GM21515 (cell line): ENCODE measurements at regions not wholly inside any gene's neighbourhood (a gene's known extent, or its start where the extent isn't known, plus 50 kb on each side); places are given as distances from the start of the nearest gene placed in this dataset.
"Not testable (repeated sequence)": the region's sequence is repeated elsewhere in the genome, so short reads cannot be mapped to it uniquely, and the experiment has no call there.

ENCODE experiments used
- ATAC-seq: cut with Tn5 transposase; IDR thresholded peaks from one replicate; pipeline ENCODE4 v1.9.1; 2021; ENCODE audit not compliant: unreplicated experiment

DNA sequence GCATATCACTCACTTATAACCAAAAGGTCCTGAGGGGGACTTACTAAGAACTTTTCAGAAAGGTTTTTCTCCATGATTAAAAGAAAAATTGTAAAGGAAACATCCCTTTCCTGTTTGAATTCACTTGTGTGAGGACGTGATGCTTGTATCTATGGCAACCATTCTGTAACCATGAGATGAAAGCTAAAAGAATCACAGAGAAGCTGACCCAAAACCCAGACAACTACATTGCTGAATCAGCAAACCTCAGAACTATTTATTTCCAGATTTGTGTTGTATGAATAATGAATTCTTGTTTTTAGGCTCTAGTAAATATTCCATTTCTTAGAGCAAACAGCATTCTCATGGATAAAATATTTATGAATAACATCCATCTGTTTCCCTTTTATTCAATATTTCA lies 91.2 kb downstream of the RCHY1 start:
- ATAC-seq: no peak

DNA sequence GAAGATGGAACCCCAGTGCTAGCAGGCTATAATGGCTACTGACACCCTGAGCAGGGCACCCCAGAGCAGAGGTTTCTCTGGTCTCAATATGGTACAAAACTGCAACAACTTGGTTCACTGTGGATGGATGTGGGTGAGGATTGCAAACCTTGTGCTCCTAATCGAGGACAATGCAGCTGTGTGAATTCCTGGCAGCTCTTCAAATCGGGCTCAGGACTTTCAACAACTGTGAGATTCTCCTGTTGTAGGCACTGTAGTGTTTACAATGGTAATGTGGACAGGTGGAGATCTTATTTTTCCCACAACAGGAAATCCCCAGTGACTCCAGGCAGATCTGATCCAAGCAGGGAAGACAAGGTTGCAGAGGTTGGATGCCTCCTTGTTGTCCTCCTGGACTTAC lies 101.5 kb downstream of the RCHY1 start:
- ATAC-seq: no peak

DNA sequence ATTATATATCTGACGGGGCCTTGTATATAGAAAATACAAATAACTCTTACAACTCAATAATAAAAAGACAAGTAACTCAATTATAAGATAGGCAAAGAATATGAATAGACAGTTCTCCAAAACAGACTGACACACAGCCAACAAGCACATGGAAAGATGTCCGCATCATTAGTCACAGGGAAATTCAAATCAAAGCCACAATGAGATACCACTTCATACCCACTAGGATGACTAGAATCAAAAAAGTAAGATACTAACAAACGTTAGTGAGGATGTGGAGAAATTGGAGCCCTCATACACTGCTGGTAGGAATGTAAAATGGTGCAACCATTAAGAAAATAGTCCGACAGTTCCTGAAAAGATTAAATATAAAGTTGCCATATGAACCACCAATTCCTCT lies 115.7 kb downstream of the RCHY1 start:
- ATAC-seq: no peak

DNA sequence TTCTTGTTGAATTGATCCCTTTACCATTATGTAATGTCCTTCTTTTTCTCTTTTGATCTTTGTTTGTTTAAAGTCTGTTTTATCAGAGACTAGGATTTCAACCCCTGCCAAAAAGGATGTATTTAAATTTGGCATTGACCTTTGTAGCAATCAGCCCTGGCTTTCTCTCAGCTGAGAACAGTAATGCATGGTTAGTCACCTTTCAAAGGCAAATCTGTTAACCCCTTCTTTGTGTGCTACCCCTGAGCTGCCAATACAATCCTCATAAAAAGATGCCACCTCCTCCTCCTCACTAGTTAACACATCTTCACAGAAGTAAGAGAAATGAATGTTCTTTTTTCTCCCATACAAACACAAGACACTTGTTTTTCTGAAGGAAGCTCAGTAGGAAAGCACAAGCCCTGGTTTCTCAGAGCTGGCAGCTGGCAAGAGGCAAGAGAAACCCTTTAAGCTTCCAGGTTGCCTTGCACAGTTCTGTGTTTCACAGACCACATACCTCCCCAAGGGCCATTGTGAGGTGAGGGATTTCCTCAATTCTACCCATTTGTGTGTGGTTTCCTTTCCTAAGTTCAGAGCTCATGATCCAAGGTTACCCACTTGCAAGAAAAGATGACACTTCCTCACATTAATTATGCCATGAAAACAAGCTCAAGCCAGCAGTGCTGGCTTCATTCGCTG lies 122.6 kb downstream of the RCHY1 start:
- ATAC-seq: no peak

DNA sequence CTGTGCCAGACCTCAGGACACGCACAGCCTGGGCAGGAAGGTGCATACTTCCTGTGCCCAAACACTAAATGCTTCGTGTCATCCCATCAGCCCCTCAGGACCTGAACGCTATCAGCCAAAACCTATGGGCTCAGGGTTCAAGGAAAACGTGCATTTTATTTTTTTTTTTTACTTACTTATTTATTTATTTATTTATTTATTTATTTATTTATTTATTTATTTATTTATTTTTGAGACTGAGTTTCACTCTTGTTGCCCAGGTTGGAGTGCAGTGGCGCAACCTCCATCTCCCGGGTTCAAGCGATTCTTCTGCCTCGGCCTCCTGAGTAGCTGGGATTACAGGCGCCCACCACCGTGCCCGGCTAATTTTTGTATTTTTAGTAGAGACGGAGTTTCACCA lies 127.8 kb downstream of the RCHY1 start:
- ATAC-seq: not testable (repeated sequence)

DNA sequence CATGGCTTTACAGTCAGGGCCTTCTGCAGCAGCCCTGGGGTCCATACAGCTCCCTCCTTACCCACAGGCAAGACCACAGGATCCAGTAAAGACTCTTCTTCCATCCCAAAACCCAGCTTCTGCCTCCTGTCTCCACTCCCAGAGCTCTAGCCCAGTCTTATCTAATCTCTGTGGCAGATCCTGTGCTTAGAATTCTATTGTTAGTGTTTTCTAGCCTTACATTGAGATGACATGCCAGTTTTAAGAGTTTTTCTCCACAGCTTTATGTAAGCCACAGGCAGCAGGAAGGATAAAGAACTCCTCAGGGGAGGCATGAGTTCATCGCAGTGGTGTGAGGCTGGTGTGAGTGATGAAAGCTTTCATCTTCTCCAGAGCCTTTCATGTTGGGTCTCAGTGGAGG lies 129.1 kb downstream of the RCHY1 start:
- ATAC-seq: no peak

DNA sequence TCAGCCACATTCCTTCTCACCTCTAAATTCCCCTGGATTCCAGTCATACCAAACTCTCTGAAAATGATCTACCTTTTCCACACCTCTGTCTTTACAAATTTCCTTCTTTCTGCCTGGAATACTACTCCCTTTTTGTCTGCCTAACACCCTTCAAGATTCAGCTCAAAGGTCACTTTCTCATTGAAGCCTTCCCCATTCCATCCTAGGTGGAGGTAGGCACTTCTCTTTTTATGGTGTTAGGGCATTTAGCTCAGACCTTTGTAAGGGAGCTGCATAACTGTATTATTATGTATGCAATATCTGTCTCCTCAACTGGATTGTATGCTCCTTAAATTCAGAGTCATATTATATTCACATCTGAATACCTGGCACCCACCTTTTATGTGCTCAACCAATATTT lies 137.7 kb downstream of the RCHY1 start:
- no peak for ATAC-seq

DNA sequence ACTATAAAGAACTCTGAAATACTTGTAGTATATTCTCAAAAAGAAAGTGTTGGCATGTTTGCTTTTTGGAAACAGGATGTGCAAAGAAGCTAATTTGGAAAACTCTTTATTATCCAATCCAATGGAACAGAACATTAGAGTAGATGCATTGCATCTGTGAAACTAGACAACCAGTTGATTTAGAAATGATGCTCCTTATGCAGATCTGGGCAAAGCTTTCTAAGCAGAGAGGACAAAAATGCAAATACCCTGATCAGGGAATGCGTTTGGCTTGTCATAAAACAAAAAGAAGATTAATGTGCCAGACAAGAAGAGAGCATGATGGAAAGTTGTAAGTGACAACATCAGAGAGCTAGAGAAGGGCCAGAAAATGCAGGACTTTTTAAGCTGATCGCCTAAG lies 142.3 kb downstream of the RCHY1 start:
- ATAC-seq: no peak

DNA sequence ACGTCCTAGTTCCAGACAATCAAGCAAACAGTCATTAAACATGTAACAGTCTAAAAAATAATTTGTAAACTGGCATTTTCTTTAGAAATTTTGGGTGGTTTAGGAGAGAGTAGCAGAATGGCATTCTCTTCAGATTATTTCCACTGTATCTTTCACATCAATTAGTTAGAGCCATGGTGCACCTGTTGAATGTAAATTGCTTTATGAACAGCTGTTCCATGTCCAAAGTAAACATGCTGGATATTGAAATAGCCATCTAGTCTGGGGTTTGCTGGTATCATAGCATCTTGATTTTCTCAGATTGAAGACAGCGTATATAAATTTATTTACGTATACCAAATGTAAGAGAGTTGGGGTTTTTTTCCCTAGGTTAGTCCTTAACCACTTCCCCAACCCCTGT lies 143.6 kb downstream of the RCHY1 start:
- no peak for ATAC-seq

DNA sequence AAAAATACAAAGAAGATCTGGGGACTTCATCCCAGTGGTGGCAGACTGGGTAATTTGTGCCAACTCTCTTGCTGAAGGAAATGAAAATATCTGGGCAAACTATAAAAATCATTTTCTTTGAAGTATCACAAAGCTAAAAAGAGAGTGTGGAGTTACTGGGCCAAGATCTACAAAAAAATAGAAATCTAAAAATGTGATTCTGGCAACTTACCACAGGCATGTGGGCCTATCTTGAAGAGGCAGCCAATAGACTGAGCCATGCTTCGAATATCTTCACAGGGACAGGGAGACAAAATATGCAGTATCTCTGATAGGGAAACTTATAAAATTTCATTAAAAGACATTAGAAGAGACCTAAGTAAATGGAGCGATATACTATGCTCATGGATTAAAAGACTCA lies 168.8 kb downstream of the RCHY1 start:
- ATAC-seq: no peak

DNA sequence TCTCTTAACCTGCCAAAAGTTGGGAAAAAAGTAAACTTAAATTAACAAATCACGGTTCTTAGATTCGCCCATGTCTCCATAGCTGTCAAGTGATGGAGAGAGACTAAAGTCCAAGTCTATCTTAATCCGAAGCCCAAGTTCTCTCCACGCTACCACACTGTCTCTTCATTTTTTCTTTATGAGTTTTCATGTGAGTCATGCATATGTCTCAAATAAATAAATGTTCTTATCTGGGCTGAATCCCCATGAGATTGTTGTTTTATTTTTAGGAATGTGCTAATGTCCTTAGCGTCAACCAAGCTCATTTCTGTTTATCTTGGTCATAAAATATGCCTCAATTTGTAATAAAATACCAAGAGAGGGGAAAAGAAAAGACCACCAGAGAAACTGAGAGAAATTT lies 169.3 kb downstream of the RCHY1 start:
- no peak for ATAC-seq

DNA sequence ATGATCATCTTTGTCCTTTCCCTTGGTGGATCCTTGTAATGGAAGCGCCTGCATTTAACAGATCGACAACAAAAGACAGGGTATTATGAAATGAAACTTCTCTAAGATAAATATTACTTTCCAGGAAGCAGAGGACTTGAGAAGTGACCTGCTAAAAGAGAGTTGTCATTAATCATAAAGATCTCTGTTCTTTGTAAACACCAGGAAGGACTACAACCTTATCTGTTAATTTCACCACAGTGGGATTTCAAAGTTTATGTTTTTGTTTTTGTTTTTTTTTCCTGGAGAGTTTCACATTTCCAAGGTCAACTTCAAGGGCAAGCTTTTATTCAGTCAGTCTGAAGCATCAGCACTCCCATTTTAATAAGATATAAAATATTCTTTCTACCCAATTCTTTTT lies 170.9 kb downstream of the RCHY1 start:
- ATAC-seq: no peak

DNA sequence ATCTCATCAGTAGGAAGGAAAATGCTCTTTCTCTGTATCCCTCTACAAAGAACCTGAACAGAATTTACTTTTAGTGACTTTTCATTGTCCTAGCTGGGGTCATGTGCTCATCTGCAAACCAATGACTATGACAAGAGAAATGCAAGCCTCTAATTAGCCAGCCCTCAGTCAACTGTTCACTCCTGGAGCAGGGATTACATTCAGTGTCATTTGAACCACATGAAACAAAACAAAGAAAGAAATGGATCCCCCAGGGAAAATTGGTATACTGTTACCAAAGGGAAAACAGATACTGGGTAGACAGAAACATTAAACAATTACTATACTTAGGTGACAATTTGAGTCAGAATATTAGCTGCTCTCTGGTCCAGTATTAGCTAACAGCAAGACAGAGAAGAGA lies 173.6 kb downstream of the RCHY1 start:
- no peak for ATAC-seq

DNA sequence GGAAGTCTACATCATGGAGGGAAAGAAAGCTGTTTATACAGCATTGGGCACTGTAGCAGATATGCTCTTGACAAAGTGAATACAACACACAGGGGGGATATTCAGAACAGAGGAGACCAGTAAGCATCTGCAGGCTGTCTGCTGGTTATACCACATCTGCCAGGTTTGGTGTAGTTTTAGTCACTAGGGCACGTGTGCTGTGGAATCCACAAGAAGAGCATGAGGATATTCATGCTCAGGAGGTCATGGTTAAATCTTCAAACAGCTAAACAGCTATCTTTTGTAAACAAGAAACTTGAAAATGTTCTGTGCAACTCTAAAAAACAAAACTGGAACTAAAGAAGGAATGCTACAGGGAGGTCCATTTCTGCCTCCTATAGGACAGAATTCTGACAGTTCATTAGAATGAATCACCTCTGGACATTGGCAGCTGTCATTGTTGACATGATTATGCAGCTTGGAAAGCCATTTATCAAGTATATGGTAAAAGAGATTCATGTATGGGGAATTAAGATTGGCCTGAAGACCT lies 175.8 kb downstream of the RCHY1 start:
- ATAC-seq: no peak

DNA sequence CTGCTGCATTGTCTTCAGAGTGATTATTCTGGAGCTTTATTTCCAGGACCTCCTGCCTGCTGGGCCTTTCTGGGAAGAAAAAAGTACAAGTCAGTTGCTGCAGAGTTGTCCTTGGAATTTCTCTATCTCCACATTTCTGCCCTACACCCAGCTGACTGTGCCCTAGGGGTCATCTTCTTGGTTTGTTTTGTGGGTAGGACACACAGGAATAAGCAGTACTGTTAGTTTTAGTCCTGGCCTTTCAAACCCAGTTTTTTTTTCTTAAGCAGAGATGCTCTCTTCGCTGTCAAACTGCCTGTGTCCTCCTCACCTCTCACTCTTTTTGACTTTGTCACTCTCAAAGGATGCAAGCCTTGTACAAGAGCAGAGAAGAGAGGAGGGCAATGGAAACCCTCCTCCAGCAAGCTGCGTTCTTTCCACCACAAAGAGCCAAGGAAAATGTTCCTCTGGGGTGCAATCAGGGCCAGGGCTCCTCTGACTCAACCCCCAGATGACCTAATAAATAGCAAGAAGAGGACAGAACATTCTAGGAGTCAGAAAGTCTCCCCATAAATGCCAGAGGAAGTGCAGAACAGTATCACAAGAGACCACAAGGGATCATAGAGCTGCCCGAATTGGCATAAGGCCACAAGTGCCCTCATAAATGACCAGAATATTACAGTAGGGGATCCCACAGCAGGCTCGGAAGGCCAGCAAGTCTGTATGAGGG lies 186.2 kb downstream of the RCHY1 start:
- ATAC-seq: no peak

DNA sequence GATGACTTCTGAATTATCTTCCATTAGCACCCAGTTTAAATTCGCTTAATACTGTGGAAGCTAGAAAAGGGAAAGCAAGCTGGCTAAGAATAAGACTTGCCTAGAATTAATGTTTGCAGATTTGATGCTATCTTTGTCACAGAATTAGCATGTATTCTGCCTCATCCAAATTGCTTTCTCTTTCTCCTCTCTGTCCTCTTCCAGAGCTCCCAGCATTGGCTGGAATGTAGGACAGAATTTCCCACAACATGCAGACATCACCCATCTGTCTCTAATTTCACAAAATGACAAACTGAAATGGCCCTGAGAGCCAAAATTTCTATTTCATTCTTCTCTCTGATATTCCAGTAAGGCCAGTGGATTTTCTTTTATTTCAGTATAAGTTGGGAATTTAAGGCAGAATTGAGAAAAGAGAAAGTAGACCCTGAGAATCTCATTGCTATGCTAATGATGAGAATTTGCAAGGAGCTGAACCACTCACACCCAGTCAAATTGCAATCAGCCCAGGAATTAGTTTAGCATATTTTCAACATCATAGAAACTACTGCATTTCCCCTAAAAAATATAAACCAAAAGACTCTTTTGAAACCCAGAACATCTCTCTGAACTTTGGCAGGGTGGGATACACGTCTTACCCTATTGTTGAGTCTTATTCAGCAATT lies 188.8 kb downstream of the RCHY1 start:
- no peak for ATAC-seq

DNA sequence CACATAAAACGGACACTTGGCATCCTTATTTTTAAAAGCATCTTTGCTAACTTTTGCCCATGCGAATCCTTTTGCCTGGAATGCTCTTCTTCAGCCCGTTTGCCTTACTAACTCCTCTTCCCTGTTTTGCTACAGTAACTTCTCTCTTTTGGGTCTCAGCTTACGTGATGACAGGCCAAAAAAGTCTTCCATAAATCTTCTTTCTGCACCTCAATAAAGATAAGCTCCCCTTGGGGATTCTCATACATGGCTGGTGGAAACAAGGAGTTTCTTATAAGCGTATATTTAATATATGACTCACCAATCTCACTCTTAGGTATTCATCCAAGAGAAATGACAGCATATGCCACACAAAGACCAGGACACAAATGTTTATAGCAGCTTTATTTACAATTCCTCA lies 192.7 kb downstream of the RCHY1 start:
- ATAC-seq: no peak

DNA sequence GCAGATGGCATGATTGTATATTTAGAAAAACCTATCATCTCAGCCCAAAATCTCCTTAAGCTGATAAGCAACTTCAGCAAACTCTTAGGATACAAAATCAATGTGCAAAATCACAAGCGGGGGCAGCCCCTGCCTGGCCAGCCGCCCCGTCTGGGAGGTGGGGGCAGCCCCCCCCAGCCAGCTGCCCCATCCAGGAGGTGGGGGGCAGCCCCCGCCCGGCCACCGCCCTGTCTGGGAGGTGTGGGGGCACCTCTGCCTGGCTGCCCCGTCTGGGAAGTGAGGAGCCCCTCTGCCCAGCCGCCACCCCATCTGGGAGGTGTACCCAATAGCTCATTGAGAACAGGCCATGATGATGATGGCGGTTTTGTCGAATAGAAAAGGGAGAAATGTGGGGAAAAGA lies 196.6 kb downstream of the RCHY1 start:
- ATAC-seq: not testable (repeated sequence)

DNA sequence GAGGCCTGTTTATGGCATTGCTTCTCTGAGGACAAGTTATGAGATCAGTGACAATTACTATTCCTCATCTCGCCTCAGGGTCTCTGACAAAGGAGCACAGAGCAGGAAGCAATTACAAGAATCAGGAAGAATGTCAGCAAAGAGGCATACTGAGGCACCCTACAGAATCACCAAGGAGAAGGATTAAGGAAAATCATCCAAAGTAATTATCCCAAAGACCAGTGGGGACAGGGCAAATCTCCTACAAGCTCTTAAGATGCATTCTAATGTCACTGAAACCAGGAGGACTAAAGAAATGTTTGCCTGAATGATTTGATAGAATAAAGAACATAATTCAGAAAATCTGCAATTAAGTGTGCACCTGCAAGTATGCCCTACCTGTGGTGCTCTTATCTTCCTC lies 206.2 kb downstream of the RCHY1 start:
- ATAC-seq: no peak

DNA sequence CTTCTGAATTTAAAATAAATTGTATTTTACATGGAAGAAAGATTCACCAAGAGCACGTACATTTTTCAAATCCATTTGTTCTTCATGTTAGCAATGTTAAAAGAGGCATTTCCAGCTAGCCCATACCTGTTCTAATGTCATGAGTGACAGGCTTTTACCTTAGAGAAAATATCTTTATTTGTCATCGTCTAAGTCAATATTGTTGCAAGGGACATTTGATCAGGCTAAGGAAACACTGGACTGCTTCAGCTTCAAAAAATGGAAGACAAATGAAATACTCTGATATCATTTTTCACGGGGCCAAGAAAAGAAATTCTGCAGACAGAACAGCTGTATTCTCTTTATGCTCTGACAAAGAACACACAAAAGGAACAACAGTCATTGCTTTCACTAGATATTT lies 207.7 kb downstream of the RCHY1 start:
- ATAC-seq: no peak

DNA sequence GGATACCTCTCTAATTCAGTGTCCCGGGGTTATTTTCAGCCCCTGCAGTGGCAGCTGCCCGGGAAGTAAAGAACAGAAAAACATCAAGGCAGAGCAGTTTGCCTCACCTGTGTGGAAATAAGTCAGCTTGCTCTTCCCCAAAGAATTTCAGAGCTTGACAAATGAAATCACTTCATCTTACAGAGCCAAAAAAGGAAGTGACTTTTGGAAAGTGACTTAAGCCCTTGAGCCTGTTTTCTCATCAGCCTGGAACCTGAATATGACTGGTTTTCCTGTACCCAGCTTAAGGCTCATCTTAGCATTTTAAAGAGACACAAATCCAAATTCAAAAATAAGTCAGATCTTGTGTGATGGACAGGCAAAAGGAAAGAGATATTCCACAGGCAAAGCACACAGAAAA lies 211.6 kb downstream of the RCHY1 start:
- no peak for ATAC-seq

DNA sequence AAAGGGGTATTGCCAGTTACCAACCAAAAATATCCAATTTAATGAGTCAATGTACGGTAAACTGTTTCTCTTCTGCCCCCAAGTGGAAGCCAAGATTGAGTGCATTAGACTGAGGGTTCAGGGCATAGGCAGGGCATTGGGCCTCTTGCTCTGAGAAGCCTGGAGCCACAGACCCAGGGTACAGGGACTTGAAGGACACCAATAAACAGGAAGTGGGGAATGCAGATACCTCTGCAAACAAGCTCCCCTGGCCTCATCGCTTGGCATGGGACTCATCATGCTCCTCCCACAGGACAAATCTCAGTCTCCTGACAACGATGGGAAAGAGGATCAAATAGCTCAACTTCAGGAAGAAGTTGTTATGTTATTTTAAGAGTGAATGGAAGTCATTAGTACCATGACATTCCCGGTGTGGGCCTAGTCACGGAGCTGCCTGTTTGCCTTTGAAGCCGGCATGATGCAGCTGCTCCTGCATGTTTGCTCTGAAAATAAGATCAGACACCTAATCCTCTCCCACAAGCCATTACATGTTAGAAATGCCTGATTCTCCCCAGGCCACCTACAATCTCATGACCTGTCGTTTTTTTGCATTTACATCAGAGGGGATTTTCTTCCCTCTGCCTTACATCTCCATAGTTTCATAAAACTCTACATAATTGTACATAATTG lies 224.2 kb downstream of the RCHY1 start:
- ATAC-seq: no peak
